Smooth muscle cell (in vitro differentiated cells): ENCODE measurements at regions not wholly inside any gene's neighbourhood (a gene's known extent, or its start where the extent isn't known, plus 50 kb on each side); places are given as distances from the start of the nearest gene placed in this dataset.

ENCODE experiments used
- DNase-seq: peaks from one replicate; lab custom pipeline; 2025; ENCODE audit not compliant: unreplicated experiment; lab: John Stamatoyannopoulos, UW
- H2AFZ ChIP-seq: fragments of 200-600 bp; sonication (generic); 2 replicates; pipeline ENCODE4 v1.6.0; 2016; ENCODE audit warnings: antibody characterized with exemption, low read depth, mild to moderate bottlenecking
- H3F3A ChIP-seq: fragments of 200-600 bp; sonication (generic); 2 replicates; pipeline ENCODE4 v1.6.0; 2017; ENCODE audit warnings: antibody characterized with exemption, low read depth
- H3K27ac ChIP-seq: fragments of 200-600 bp; sonication (generic); 2 replicates; pipeline ENCODE4 v1.5.1; 2016; ENCODE audit warnings: low read depth, mild to moderate bottlenecking
- H3K27me3 ChIP-seq: fragments of 200-600 bp; sonication (generic); 2 replicates; pipeline ENCODE4 v1.6.1; 2016; ENCODE audit warnings: low read depth, mild to moderate bottlenecking
- H3K36me3 ChIP-seq: fragments of 200-600 bp; sonication (generic); 2 replicates; pipeline ENCODE4 v1.5.1; 2016; ENCODE audit warnings: low read depth
- H3K4me1 ChIP-seq: fragments of 200-600 bp; sonication (generic); 2 replicates; pipeline ENCODE4 v1.5.1; 2016; ENCODE audit warnings: low read depth
- H3K4me2 ChIP-seq: fragments of 200-600 bp; sonication (generic); 2 replicates; pipeline ENCODE4 v1.6.0; 2016; ENCODE audit warnings: mild to moderate bottlenecking
- H3K4me3 ChIP-seq: fragments of 200-600 bp; sonication (generic); 2 replicates; pipeline ENCODE4 v1.5.1; 2016; ENCODE audit warnings: mild to moderate bottlenecking
- H3K79me2 ChIP-seq: fragments of 200-600 bp; sonication (generic); 2 replicates; pipeline ENCODE4 v1.6.0; 2016; ENCODE audit warnings: low read depth, mild to moderate bottlenecking
- H3K9ac ChIP-seq: fragments of 200-600 bp; sonication (generic); 2 replicates; pipeline ENCODE4 v1.6.0; 2016; ENCODE audit warnings: low read depth
- H3K9me3 ChIP-seq: fragments of 200-600 bp; sonication (generic); replicated peaks from 2 replicates; pipeline ENCODE4 v1.5.1; 2016; ENCODE audit warnings: low read depth
- H4K20me1 ChIP-seq: fragments of 200-600 bp; sonication (generic); 2 replicates; pipeline ENCODE4 v1.6.0; 2016; ENCODE audit warnings: low read depth
- CTCF ChIP-seq: fragments of 200-600 bp; sonication (generic); IDR thresholded peaks from 2 replicates; pipeline ENCODE4 v1.5.1; 2017; ENCODE audit warnings: borderline replicate concordance, mild to moderate bottlenecking, antibody characterized with exemption; ENCODE audit not compliant: insufficient read depth, poor library complexity, severe bottlenecking
- WGBS: methylation state at CpG from one replicate; pipeline ENCODE4 v1.1.7; 2016; ENCODE audit warnings: low lambda C conversion rate; 5-methylcytosine and 5-hydroxymethylcytosine counted together

GRCh38 chr6:95784019-95784418 is 206.7 kb downstream of the MANEA start:
- H3K79me2 ChIP-seq, result no peaks in the 10 kb centered on the region
- H3K4me1 ChIP-seq, result no peaks in the 10 kb centered on the region
- H3K9me3 ChIP-seq, result no peaks in the 10 kb centered on the region

GRCh38 chr6:95784869-95785268 is 207.5 kb downstream of the MANEA start:
- no peak overlapping the region for H2AFZ ChIP-seq
- H4K20me1 ChIP-seq, result no peaks in the 10 kb centered on the region
- H3F3A ChIP-seq, result no peaks in the 10 kb centered on the region
- H3K4me1 ChIP-seq, result no peaks in the 10 kb centered on the region
- no peaks in the 10 kb centered on the region for H3K9me3 ChIP-seq
- no peak for TF ChIP-seq CTCF
- H3K4me3 ChIP-seq, result no peak overlapping the region
- no peak overlapping the region for H3K4me2 ChIP-seq
- no peak overlapping the region for H3K27ac ChIP-seq
- DNase-seq, result no peak
- H3K36me3 ChIP-seq, result no peaks in the 10 kb centered on the region
- no peaks in the 10 kb centered on the region for H3K79me2 ChIP-seq
- WGBS, result 96% methylated on average over 3 of the region's 3 CpGs
- H3K27me3 ChIP-seq, result no peaks in the 10 kb centered on the region
- H3K9ac ChIP-seq, result no peak overlapping the region

More at GRCh38 chr6:95784019-95784418, 206.7 kb downstream of the MANEA start:
- Histone ChIP-seq H3K27ac (no peak overlapping the region), H4K20me1 (no peaks in the 10 kb centered on the region), H3F3A (no peaks in the 10 kb centered on the region), H3K36me3 (no peaks in the 10 kb centered on the region), H3K4me2 (no peak overlapping the region), H3K4me3 (no peak overlapping the region), H2AFZ (no peak overlapping the region), H3K9ac (no peak overlapping the region), H3K27me3 (no peaks in the 10 kb centered on the region)
- no peak for DNase-seq
- TF ChIP-seq CTCF, result no peak

- H3K27me3 ChIP-seq, result no peaks in the 10 kb centered on the region
- no peak overlapping the region for H3K4me2 ChIP-seq
- no peak overlapping the region for H2AFZ ChIP-seq
- no peaks in the 10 kb centered on the region for H3K36me3 ChIP-seq
- H3K79me2 ChIP-seq, result no peaks in the 10 kb centered on the region
- no peak overlapping the region for H3K27ac ChIP-seq
- no peak for DNase-seq
- no peaks in the 10 kb centered on the region for H3F3A ChIP-seq
- no peaks in the 10 kb centered on the region for H4K20me1 ChIP-seq
- H3K4me3 ChIP-seq, result no peak overlapping the region
- H3K9me3 ChIP-seq, result no peaks in the 10 kb centered on the region
- TF ChIP-seq CTCF, result no peak
- 74% methylated on average over 2 of the region's 2 CpGs for WGBS
- no peaks in the 10 kb centered on the region for H3K4me1 ChIP-seq
- H3K9ac ChIP-seq, result no peak overlapping the region
Observed at GRCh38 chr6:95785785-95786184, 208.4 kb downstream of the MANEA start.

- H3K4me1 ChIP-seq, result no peaks in the 10 kb centered on the region
- H3K9ac ChIP-seq, result no peak overlapping the region
- no peak for DNase-seq
- H3F3A ChIP-seq, result no peaks in the 10 kb centered on the region
- H4K20me1 ChIP-seq, result no peaks in the 10 kb centered on the region
- H2AFZ ChIP-seq, result no peak overlapping the region
- 61% methylated on average over 3 of the region's 3 CpGs for WGBS
- no peak overlapping the region for H3K4me3 ChIP-seq
- no peaks in the 10 kb centered on the region for H3K9me3 ChIP-seq
- TF ChIP-seq CTCF, result no peak
- no peaks in the 10 kb centered on the region for H3K27me3 ChIP-seq
- H3K36me3 ChIP-seq, result no peaks in the 10 kb centered on the region
- H3K79me2 ChIP-seq, result no peaks in the 10 kb centered on the region
- no peak overlapping the region for H3K27ac ChIP-seq
- H3K4me2 ChIP-seq, result no peak overlapping the region
Observed at GRCh38 chr6:95786802-95787201, 209.5 kb downstream of the MANEA start.
